Mammary epithelial cell (primary cell): ENCODE measurements at regions not wholly inside any gene's neighbourhood (a gene's known extent, or its start where the extent isn't known, plus 50 kb on each side); places are given as distances from the start of the nearest gene placed in this dataset.

Source experiments
- CTCF ChIP-seq, 2 donors: IDR thresholded peaks in 1 of 2; conservative IDR thresholded peaks in 1 of 2; 2 replicates each; pipeline ENCODE4 v1.5.1; 2011 to 2012; ENCODE audit warnings: inconsistent platforms in 2 of 2, low read length in 2 of 2, mild to moderate bottlenecking in 2 of 2, control low read depth in 1 of 2, low read depth in 1 of 2; ENCODE audit not compliant: insufficient read depth in 1 of 2; ENCODE audit errors: extremely low read depth in 1 of 2
- EZH2 ChIP-seq: IDR thresholded peaks from 2 replicates; pipeline ENCODE4 v1.6.1; 2012; ENCODE audit warnings: low read length, inconsistent platforms, borderline replicate concordance

GRCh38 chr5:120960510-120960909 lies 496.4 kb downstream of the PRR16 start:
- TF ChIP-seq EZH2 (no peak), CTCF (conservative IDR thresholded peaks at IDR 0.05 in 1 of 2, IDR thresholded peaks at IDR 0.05 in 1 of 2; ENCODE audit: extremely low read depth in 1 of 2, insufficient read depth in 1 of 2, low read depth in 1 of 2, low read length in 2 of 2) (no peak)
